Tibial nerve (tissue), 4 donors: ENCODE measurements at regions not wholly inside any gene's neighbourhood (a gene's known extent, or its start where the extent isn't known, plus 50 kb on each side); places are given as distances from the start of the nearest gene placed in this dataset.

Experiments
- DNase-seq, 2 donors: peaks; one replicate each; pipeline ENCODE4 v3.0.0-alpha.2; 2019; ENCODE audit warnings: low spot score in 2 of 2
- H3K27ac ChIP-seq, 4 donors: fragments of 200-600 bp; sonication (generic) in 3 of 4; one replicate each; pipeline ENCODE4 v1.5.1; 2017 to 2019; ENCODE audit warnings: mild to moderate bottlenecking in 1 of 4
- H3K27me3 ChIP-seq, 2 donors: fragments of 200-600 bp; sonication (generic) in 1 of 2; one replicate each; pipeline versions ENCODE4 v1.5.1 to v1.6.0; 2017 to 2019
- H3K36me3 ChIP-seq, 3 donors: fragments of 200-600 bp; sonication (generic); one replicate each; pipeline ENCODE4 v1.5.1; 2018 to 2019
- H3K4me1 ChIP-seq, 4 donors: fragments of 200-600 bp; sonication (generic) in 3 of 4; one replicate each; pipeline ENCODE4 v1.5.1; 2017 to 2019
- H3K4me3 ChIP-seq, 4 donors: fragments of 200-600 bp; sonication (generic) in 3 of 4; one replicate each; pipeline ENCODE4 v1.5.1; 2017 to 2019; ENCODE audit warnings: mild to moderate bottlenecking in 1 of 4, moderate library complexity in 1 of 4
- H3K9me3 ChIP-seq, 4 donors: fragments of 200-600 bp; sonication (generic) in 3 of 4; one replicate each; pipeline ENCODE4 v1.5.1; 2017 to 2019
- EP300 ChIP-seq, 2 donors: sonication (generic); formaldehyde crosslinking; IDR thresholded peaks; one replicate each; pipeline ENCODE4 v1.6.1; 2017; ENCODE audit warnings: antibody characterized with exemption in 2 of 2, mild to moderate bottlenecking in 1 of 2
- POLR2A ChIP-seq, 2 donors: fragments of 450-650 bp; IDR thresholded peaks; one replicate each; pipeline ENCODE4 v1.6.1; 2017; ENCODE audit warnings: antibody characterized with exemption in 2 of 2, mild to moderate bottlenecking in 2 of 2, moderate library complexity in 2 of 2
- WGBS, 2 donors: methylation state at CpG; one replicate each; pipeline ENCODE4 v1.1.5; 2018; 5-methylcytosine and 5-hydroxymethylcytosine counted together
- TF ChIP-seq, protein P1 (sequence below), 5 experiments: fragments of 200-600 bp in 3 of 5; fragments of 450-650 bp in 2 of 5; sonication (generic) in 3 of 5; IDR thresholded peaks; one replicate each; pipeline ENCODE4 v1.5.1; 2016 to 2019; ENCODE audit warnings: antibody characterized with exemption in 5 of 5, mild to moderate bottlenecking in 3 of 5, moderate library complexity in 2 of 5

DNA sequence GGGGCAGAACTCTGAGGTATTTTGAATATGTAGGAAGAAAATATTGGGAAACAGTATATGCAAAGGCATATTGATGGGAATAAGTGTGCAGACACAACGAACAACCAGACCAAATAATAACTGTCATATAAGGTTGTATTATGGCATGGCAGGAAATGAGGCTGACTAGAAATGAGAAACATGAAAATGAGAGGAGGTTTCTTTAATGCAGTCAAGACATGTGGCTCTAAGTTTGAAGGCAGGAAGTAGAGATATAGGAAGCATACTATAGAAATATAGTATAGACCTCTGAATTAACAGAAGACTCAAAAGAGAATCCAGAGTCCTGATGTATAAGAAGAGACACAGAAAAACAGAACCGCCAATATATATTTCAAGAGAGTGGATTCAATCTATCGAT, 459.7 kb upstream of the PTCHD4 start:
- H3K9me3 ChIP-seq, result no peaks in the 10 kb centered on the region
- TF ChIP-seq EP300 (IDR thresholded peaks at IDR 0.05) (no peak), POLR2A (IDR thresholded peaks at IDR 0.05) (no peak)
- TF ChIP-seq, protein P1, sequence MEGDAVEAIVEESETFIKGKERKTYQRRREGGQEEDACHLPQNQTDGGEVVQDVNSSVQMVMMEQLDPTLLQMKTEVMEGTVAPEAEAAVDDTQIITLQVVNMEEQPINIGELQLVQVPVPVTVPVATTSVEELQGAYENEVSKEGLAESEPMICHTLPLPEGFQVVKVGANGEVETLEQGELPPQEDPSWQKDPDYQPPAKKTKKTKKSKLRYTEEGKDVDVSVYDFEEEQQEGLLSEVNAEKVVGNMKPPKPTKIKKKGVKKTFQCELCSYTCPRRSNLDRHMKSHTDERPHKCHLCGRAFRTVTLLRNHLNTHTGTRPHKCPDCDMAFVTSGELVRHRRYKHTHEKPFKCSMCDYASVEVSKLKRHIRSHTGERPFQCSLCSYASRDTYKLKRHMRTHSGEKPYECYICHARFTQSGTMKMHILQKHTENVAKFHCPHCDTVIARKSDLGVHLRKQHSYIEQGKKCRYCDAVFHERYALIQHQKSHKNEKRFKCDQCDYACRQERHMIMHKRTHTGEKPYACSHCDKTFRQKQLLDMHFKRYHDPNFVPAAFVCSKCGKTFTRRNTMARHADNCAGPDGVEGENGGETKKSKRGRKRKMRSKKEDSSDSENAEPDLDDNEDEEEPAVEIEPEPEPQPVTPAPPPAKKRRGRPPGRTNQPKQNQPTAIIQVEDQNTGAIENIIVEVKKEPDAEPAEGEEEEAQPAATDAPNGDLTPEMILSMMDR (IDR thresholded peaks at IDR 0.05), result no peak
- no peak overlapping the region for H3K27ac ChIP-seq
- H3K4me1 ChIP-seq, result no peaks in the 10 kb centered on the region
- no peaks in the 10 kb centered on the region for H3K36me3 ChIP-seq
- no peaks in the 10 kb centered on the region for H3K27me3 ChIP-seq
- 93 to 94% methylated on average over 3 of the region's 3 CpGs for WGBS, 2 donors
- H3K4me3 ChIP-seq, result no peak overlapping the region
- no peak for DNase-seq

DNA sequence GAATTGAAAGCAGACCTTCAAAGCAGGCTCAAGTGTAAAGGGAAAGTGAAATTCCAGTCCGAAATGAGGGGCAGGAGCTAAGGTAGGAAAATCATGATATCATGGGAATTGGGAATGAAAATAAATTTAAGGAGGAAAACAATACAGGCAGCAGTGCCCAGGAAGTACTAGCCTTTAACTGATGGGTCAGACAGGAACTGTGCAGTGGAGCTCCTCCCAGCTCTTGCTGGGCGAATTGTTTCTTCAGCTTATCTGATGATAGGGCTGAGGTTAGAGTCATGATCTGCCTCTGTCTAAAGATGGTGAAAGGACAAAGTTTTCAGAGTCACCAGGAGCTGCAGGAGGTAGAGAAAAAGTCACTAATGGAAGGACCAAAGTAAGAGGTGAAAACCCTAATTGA, 457.9 kb upstream of the PTCHD4 start:
- 64 to 65% methylated on average over 2 of the region's 2 CpGs for WGBS, 2 donors
- no peak for DNase-seq
- Histone ChIP-seq H3K4me1 (no peaks in the 10 kb centered on the region), H3K9me3 (no peaks in the 10 kb centered on the region), H3K36me3 (no peaks in the 10 kb centered on the region), H3K27me3 (no peaks in the 10 kb centered on the region), H3K27ac (no peak overlapping the region), H3K4me3 (no peak overlapping the region)
- TF ChIP-seq POLR2A (IDR thresholded peaks at IDR 0.05) (no peak), EP300 (IDR thresholded peaks at IDR 0.05) (no peak)
- TF ChIP-seq, protein P1 (IDR thresholded peaks at IDR 0.05), result no peak

DNA sequence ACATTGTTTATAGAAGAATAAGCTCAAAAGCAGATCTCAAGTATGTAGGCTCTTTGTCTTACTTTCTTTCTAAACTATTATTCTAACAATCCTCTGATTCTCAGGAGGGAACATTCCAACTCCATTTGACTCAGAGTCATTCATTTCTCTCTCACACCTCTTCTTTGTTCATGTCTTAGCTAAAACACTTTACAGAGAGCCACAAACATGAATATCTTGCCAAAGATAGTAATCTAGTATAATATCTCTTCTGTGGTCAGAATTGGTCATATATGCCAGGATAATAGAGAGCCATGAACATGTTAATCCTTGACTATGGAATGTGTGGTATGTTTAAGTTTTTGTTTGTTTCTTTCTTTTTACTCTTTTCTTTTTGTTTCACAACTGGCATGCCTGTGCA, 456.0 kb upstream of the PTCHD4 start:
- TF ChIP-seq, protein P1 (IDR thresholded peaks at IDR 0.05), result no peak
- TF ChIP-seq EP300 (IDR thresholded peaks at IDR 0.05), result no peak
- no peak for TF ChIP-seq POLR2A (IDR thresholded peaks at IDR 0.05)
- Histone ChIP-seq H3K9me3 (no peaks in the 10 kb centered on the region), H3K4me3 (no peak overlapping the region), H3K27me3 (no peaks in the 10 kb centered on the region), H3K27ac (no peak overlapping the region), H3K36me3 (no peaks in the 10 kb centered on the region), H3K4me1 (no peaks in the 10 kb centered on the region)
- no peak for DNase-seq

DNA sequence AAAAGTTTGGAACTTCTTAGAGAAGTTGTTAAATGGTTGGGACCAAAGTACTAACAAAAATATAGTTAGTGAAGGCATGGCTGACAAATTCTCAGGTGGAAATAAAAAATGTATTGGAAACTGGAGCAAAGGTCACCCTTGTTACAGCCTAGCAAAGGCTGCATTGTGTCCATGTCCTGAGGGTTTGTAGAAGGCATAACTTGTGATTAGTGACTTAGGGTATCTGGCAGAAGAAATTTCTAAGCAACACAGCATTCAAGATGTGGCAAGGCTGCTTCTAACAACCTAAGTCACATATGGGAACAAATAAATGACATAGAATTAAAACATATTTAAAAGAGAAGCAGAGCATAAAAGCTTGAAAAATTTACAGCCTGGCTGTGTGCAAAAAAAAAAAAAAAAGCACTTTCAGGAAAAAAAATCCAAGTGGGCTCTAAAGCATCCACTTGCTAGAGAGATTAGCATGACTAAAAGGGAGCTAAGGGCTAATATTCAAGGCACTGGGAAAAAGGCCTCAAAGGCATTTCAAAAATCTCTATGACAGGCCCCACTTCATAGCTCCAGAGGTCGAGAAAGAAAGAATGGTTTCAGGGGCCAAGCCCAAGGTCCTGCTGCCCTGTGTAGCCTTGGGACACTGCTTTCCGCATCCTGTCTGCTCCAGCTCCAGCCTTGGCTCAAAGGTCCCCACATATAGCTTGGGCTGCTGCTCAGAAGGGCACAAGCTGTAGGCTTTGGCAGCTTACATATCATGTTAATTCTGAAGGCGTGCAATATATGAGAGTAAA, 453.2 kb upstream of the PTCHD4 start:
- Histone ChIP-seq H3K9me3 (no peaks in the 10 kb centered on the region), H3K4me1 (no peaks in the 10 kb centered on the region), H3K4me3 (no peak overlapping the region), H3K36me3 (no peaks in the 10 kb centered on the region), H3K27ac (no peak overlapping the region), H3K27me3 (no peaks in the 10 kb centered on the region)
- 42 to 56% methylated on average over 3 of the region's 3 CpGs for WGBS, 2 donors
- TF ChIP-seq POLR2A (IDR thresholded peaks at IDR 0.05) (no peak), EP300 (IDR thresholded peaks at IDR 0.05) (no peak)
- TF ChIP-seq, protein P1 (IDR thresholded peaks at IDR 0.05), result no peak
- DNase-seq, result no peak

DNA sequence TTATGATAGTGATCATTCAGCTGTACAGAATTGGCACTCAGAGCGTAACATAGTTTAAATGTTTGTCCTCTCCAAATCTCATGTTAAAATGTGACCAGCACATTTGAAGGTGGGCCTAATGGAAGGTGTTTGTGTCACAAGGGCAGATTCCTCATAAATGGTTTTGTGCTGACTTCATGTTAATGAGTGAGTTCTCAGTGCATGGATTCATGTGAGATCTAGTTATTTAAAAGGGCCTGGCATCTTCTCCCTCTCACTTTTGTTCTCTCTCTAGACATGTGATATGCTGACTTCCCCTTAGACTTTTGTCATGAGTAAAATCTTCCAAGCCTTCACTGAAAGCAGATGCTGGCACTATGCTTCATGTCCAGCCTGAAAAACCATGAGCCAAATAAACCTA, 452.4 kb upstream of the PTCHD4 start:
- 94 to 95% methylated on average over 1 of the region's 1 CpG for WGBS, 2 donors
- Histone ChIP-seq H3K36me3 (no peaks in the 10 kb centered on the region), H3K27ac (no peak overlapping the region), H3K27me3 (no peaks in the 10 kb centered on the region), H3K4me1 (no peaks in the 10 kb centered on the region), H3K9me3 (no peaks in the 10 kb centered on the region), H3K4me3 (no peak overlapping the region)
- TF ChIP-seq EP300 (IDR thresholded peaks at IDR 0.05) (no peak), POLR2A (IDR thresholded peaks at IDR 0.05) (no peak)
- TF ChIP-seq, protein P1 (IDR thresholded peaks at IDR 0.05), result no peak
- no peak for DNase-seq
